C4-2B (cell line): ENCODE measurements at regions not wholly inside any gene's neighbourhood (a gene's known extent, or its start where the extent isn't known, plus 50 kb on each side); places are given as distances from the start of the nearest gene placed in this dataset.

Experiments
- CTCF ChIP-seq: fragments of 450-650 bp; conservative IDR thresholded peaks from 2 replicates; pipeline ENCODE4 v1.5.1; 2017; ENCODE audit warnings: mild to moderate bottlenecking
- ZFX ChIP-seq: fragments of 450-650 bp; IDR thresholded peaks from 2 replicates; pipeline ENCODE4 v1.6.1; 2017

GRCh38 chr3:87468938-87469337 lies 192.6 kb upstream of the POU1F1 start:
- no peak for TF ChIP-seq CTCF
- no peak for TF ChIP-seq ZFX
